ENCODE measurements at regions not wholly inside any gene's neighbourhood (a gene's known extent, or its start where the extent isn't known, plus 50 kb on each side); places are given as distances from the start of the nearest gene placed in this dataset.

DNA sequence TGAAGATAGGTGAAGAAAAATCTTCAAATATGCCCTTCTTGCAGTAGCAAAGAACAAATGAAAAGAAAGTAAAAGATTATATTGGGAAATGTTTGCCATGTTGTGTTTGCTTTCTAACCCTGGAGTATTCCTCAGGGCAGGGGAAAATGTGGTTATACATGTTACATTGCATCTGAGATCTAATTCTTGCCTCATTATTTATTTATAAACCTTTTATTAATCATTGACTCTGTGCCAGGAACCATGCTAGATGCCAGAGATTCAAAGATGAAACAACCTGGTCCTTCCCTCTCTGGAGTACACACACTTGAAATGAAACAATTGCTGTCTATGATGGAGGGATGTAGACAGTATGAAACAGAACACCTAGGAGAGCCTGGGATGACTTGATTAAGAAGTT, 128.1 kb upstream of the HMGA2 start:
- Mint-ChIP-seq H3K27ac (no peak overlapping the region), H3K4me3 (no peak overlapping the region), H3K4me1 (ENCODE audit: low read depth) (no peaks in the 10 kb centered on the region), H3K9me3 (no peaks in the 10 kb centered on the region), H3K27me3 (ENCODE audit: low read depth) (peaks cover 12% of the 10 kb centered on the region), H3K36me3 (ENCODE audit: insufficient read depth in 2 of 2) (no peaks in the 10 kb centered on the region)
- DNase-seq (no peak), ATAC-seq (replicated peaks in 1 of 2) (no peak)

DNA sequence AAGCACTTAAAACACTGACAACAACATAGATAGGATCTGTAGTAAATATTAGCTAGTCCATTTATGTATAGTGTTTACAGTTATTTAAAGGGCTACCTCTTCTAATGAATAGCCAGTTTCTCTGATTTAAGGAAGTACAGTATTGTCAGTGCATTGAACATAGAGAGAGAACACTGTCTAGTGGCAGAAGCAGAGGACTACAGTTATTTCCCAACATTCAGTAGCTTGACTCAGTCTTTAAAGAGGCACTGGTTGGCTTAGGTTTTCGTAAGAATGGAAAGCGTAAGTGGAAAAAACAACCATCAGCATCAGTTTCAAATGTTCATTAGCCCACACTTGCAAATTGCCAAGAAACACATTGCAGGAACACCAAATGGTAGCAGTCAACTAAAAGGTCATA, 125.0 kb upstream of the HMGA2 start:
- H3K36me3 Mint-ChIP-seq (ENCODE audit: insufficient read depth in 2 of 2): peaks cover 0 to 2% of the 10 kb centered on the region in 2 donors

DNA sequence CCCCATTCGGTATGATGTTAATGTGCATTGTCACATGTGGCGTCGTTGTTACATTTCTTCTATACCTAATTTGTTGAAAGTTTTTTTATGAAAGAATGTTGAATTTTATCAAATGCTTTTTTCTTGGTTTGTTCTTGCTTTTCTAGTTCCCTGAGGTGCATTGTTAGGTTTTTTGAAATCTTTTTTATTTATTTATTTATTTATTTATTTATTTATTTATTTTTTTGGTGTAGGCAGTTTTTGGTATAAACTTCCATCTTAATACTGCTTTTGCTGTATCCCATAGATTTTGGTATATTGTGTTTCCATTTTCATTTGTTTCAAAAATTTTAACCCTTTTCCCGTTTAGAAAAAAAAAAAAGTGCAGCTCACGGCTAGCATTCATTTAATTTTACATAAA, 121.1 kb upstream of the HMGA2 start:
- DNase-seq (no peak), ATAC-seq (replicated peaks in 1 of 2) (no peak)
- H3K4me1 Mint-ChIP-seq (ENCODE audit: low read depth): no peaks in the 10 kb centered on the region
- peaks cover 6% of the 10 kb centered on the region for H3K27me3 Mint-ChIP-seq (ENCODE audit: low read depth)
- no peak overlapping the region for H3K4me3 Mint-ChIP-seq
- H3K9me3 Mint-ChIP-seq: peaks cover 16 to 22% of the 10 kb centered on the region in 2 donors
- H3K36me3 Mint-ChIP-seq (ENCODE audit: insufficient read depth in 2 of 2): peaks cover 1 to 12% of the 10 kb centered on the region in 2 donors
- H3K27ac Mint-ChIP-seq: no peak overlapping the region

More for the DNA sequence above, 125.0 kb upstream of the HMGA2 start:
- Mint-ChIP-seq H3K4me1 (ENCODE audit: low read depth) (no peaks in the 10 kb centered on the region), H3K9me3 (peaks cover 0 to 2% of the 10 kb centered on the region in 2 donors), H3K4me3 (no peak overlapping the region), H3K27me3 (ENCODE audit: low read depth) (peaks cover 6% of the 10 kb centered on the region), H3K27ac (no peak overlapping the region)
- ATAC-seq (replicated peaks in 1 of 2) (no peak), DNase-seq (no peak)

DNA sequence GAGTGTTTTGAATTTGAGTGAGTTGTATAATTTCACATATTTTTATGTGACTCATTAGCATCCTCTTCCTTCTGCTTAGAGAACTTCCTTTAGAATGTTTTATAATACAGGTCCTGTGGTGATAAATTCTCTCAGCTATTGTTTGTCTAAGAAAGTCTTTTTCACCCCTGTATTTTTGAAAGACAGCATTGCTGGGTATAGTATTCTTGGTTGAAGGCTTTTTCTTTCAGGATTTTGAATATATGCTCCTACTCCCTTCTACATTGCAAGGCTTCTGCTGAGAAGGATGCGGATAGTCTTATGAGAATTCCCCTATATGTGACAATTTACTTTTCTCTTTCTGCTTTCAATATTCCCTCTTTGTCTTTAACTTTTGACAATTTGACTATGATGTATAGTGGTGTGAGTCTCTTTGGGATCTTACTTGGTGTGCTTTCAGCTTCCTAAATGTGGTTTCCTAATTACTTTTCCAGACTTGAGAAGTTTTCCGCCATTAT, 118.9 kb upstream of the HMGA2 start:
- Mint-ChIP-seq H3K27me3 (ENCODE audit: low read depth) (peaks cover 11% of the 10 kb centered on the region), H3K4me1 (ENCODE audit: low read depth) (no peaks in the 10 kb centered on the region), H3K9me3 (peaks cover 16 to 22% of the 10 kb centered on the region in 2 donors), H3K27ac (no peak overlapping the region), H3K4me3 (no peak overlapping the region), H3K36me3 (ENCODE audit: insufficient read depth in 2 of 2) (peaks cover 1 to 12% of the 10 kb centered on the region in 2 donors)
- ATAC-seq (replicated peaks in 1 of 2) (no peak), DNase-seq (no peak)

DNA sequence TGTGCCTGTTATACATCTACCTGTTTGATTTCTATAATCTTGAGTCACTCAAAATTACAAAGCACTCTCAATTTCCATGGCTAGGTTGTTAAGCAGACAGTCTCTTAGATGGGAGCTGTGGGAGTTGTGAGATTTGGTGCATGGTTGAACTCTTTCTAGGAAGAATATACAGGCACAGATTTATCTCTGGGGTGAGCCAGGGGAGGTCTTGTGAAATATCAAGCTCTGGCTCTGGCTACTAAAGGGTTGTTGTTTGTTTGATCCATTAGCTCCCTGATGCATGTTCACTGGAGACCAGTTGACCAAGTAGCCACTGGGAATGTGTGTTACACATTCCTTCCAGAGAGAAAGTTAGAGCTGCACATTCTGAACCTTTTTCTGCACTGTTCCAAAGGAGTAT, 117.2 kb upstream of the HMGA2 start:
- H3K4me3 Mint-ChIP-seq: no peak overlapping the region

DNA sequence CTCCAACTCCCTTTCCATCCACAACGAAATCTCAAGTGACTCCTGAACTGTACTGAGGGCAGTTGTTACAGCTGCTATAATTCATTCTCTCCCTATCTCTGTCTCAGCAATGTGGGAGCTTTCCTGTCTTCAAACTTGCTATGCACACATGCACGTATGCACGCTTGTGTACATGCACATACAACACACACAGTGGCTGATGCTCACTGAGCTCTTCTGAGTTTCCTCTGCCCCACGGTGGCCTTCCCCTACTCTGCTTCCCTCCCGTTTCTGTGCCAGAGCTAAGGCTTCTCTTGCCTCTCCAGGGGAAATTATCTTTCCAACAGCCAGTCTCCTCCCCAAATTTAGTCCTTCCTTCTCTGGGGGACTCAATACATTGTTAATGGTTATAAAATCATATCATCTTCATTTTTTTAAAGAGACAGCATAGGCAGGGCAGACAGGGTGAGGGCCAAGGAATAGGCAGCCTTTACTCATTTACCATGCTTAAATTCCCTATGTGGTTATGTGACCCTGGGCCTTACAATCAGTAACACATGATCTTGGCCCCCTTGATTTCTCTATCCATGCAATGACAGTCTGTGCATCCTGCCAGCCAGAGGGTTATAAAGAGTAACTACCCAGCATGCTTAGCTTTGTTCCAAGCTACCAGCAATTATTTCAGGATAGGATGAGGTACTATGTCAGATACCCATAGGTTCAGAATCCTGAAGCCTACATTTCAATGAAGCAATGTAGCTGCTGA, 111.9 kb upstream of the HMGA2 start:
- Mint-ChIP-seq H3K27me3 (ENCODE audit: low read depth) (peaks cover 17% of the 10 kb centered on the region), H3K4me1 (ENCODE audit: low read depth) (no peaks in the 10 kb centered on the region), H3K36me3 (ENCODE audit: insufficient read depth in 2 of 2) (peaks cover 0 to under 1% of the 10 kb centered on the region in 2 donors), H3K4me3 (no peak overlapping the region), H3K9me3 (peaks cover 0 to 1% of the 10 kb centered on the region in 2 donors), H3K27ac (no peak overlapping the region)
- ATAC-seq (replicated peaks in 1 of 2) (no peak), DNase-seq (no peak)

More for the DNA sequence above, 117.2 kb upstream of the HMGA2 start:
- Mint-ChIP-seq H3K9me3 (peaks cover 16 to 22% of the 10 kb centered on the region in 2 donors), H3K27ac (no peak overlapping the region), H3K36me3 (ENCODE audit: insufficient read depth in 2 of 2) (peaks cover 1 to 12% of the 10 kb centered on the region in 2 donors), H3K27me3 (ENCODE audit: low read depth) (peaks cover 17% of the 10 kb centered on the region), H3K4me1 (ENCODE audit: low read depth) (no peaks in the 10 kb centered on the region)
- DNase-seq (no peak), ATAC-seq (replicated peaks in 1 of 2) (no peak)

DNA sequence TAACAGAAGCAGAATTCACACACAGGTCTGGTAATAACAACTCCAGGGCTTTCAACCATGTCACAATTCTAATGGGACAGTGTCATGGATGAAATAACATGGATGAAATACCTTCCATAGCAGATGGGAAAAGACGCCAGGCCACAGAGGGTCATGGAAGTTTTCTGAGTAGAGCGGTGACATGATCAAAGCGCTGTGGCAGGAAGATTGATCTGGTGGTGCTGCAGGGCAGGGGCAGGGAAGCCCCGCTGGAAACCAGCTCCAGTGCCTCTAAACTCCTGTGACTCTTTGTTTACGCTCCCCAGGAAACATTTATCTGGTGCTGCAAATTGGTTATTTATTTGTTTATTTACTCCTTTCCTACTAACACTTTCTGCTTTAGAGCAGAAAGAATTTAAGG, 108.3 kb upstream of the HMGA2 start:
- no peak for DNase-seq
- no peaks in the 10 kb centered on the region for H3K36me3 Mint-ChIP-seq (ENCODE audit: insufficient read depth in 2 of 2)
- H3K27ac Mint-ChIP-seq: no peak overlapping the region
- H3K9me3 Mint-ChIP-seq: no peaks in the 10 kb centered on the region
- peaks cover 28% of the 10 kb centered on the region for H3K27me3 Mint-ChIP-seq (ENCODE audit: low read depth)
- H3K4me3 Mint-ChIP-seq: no peak overlapping the region
- no peak for ATAC-seq (replicated peaks in 1 of 2)
- H3K4me1 Mint-ChIP-seq (ENCODE audit: low read depth): no peaks in the 10 kb centered on the region

DNA sequence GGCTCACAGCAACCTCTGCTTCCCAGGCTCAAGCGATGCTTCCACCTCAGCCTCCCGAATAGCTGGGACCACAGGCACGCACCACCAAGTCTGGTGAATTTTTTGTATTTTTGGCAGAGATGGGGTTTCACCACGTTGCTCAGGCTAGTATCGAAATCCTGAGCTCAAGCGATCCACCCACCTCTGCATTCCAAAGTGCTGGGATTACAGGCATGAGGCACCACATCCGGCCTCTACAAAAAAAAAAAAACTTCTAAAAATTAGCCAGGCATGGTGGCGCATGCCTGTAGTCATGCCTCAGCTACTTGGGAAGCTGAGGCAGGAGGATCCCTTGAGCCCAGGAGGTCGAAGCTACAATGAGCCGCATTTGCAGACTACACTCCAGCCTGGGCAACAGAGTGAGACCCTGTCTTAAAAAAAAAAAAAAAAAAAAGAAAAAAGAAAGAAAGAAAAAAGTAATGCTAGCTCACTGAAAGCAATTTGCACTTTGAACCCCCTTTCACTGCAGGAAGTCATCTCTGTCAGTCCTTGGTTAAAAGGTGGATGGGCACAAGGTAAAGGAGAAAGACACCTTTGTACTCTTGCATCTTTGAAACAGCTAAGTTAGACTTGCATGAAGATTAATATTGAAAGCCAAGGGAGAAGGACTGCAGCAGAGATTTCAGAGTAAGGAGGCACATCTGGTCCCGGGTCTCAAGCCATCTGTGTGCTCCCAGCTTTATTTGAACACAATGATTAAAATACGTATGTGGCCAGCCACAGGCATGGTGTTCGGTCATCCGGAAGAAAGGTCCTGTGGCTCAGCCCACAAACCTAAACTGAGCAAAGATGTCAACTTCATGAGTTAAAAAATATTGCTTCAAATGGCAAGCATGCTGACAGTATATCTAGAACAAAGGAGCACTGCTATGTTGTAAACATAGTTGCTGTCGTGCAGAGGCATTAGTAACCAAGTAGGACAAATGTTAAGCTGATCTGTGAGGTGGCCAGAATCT, 103.8 kb upstream of the HMGA2 start:
- H3K27ac Mint-ChIP-seq: no peak overlapping the region

DNA sequence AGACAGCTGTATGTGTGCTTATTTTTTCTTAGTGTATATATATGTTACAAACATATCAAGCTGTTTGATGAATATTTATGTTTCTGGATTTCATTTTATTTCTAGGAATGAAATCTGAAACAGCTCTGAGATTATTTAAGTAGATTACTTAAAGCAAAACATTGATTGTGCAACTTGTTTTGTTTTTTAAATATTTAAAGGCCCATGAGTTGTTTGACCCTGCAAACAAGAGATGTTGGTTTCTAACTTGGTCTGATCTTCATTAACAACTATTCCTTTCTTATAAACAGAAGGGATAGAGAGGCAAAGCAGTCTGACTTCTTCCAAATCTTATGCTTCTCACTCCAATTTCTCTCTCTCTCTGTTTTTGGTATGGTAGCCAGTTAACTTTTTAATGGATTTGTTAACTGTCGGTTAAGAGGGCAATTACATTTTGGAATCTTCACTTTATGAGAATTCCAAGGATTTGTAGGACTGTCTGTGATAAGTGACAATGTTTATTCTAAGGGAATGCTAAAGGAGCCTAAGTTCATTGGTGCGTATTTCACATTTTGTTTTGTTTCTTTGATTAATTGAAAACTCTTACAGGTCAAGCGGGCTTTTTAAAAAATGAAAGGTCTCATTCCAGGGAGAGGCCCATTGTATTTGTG, 102.6 kb upstream of the HMGA2 start:
- no peaks in the 10 kb centered on the region for H3K4me1 Mint-ChIP-seq (ENCODE audit: low read depth)
- no peak overlapping the region for H3K4me3 Mint-ChIP-seq
- DNase-seq (no peak), ATAC-seq (replicated peaks in 1 of 2) (no peak)
- H3K27ac Mint-ChIP-seq: no peak overlapping the region
- H3K9me3 Mint-ChIP-seq: no peaks in the 10 kb centered on the region
- H3K36me3 Mint-ChIP-seq (ENCODE audit: insufficient read depth in 2 of 2): no peaks in the 10 kb centered on the region
- peaks cover 44% of the 10 kb centered on the region for H3K27me3 Mint-ChIP-seq (ENCODE audit: low read depth)

More for the DNA sequence above, 103.8 kb upstream of the HMGA2 start:
- Mint-ChIP-seq H3K27me3 (ENCODE audit: low read depth) (peaks cover 36% of the 10 kb centered on the region), H3K36me3 (ENCODE audit: insufficient read depth in 2 of 2) (no peaks in the 10 kb centered on the region), H3K4me3 (no peak overlapping the region), H3K4me1 (ENCODE audit: low read depth) (no peaks in the 10 kb centered on the region), H3K9me3 (no peaks in the 10 kb centered on the region)
- DNase-seq (no peak), ATAC-seq (replicated peaks in 1 of 2) (no peak)

DNA sequence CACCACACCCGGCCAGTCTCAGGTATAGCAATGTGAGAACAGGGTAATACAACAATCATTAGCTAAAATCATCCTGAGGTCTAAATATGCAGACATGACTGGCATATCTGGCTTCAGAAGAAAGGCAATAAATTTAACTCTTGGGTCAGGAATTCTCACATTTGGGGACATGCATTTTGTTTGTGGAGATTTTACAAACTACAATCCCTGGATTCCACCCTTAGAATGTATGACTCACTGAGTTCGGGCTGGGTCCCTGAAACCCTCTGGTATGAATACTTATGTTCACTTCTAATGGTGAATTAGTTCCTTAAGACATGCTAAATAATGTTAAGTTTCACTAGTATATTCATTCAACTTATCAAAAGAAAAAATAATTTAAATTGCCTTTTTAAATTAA, 98.9 kb upstream of the HMGA2 start:
- Mint-ChIP-seq H3K4me3 (no peak overlapping the region), H3K36me3 (ENCODE audit: insufficient read depth in 2 of 2) (peaks cover 0 to 3% of the 10 kb centered on the region in 2 donors), H3K27me3 (ENCODE audit: low read depth) (peaks cover 54% of the 10 kb centered on the region), H3K27ac (no peak overlapping the region), H3K9me3 (no peaks in the 10 kb centered on the region), H3K4me1 (ENCODE audit: low read depth) (peaks cover 4% of the 10 kb centered on the region)
- no peak for DNase-seq
- no peak for ATAC-seq (replicated peaks in 1 of 2)

DNA sequence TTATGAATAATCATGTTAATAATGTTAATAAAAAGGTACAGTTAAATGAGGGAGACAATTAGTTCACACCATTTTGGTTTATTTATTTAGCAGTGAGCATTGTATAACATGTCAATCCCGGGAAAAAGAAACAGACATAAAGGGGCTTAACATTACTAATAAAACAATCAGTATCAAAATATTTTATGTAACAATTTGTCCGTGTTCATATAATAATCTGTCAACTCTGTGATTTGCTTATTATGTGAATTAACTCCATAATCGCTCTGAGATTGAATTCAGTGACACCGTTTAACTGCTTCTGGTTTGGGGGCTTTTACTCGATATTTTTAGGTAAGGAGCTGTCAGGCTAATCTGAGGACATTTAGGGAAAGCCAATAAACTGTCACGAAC, 95.8 kb upstream of the HMGA2 start:
- H3K4me3 Mint-ChIP-seq: peak overlapping the region; percentile 31 to 65
- H3K27ac Mint-ChIP-seq: no peak overlapping the region
- H3K4me1 Mint-ChIP-seq (ENCODE audit: low read depth): peaks cover 4% of the 10 kb centered on the region
- DNase-seq (no peak), ATAC-seq (replicated peaks in 1 of 2) (no peak)
- peaks cover 0 to 4% of the 10 kb centered on the region in 2 donors for H3K36me3 Mint-ChIP-seq (ENCODE audit: insufficient read depth in 2 of 2)
- peaks cover 68% of the 10 kb centered on the region for H3K27me3 Mint-ChIP-seq (ENCODE audit: low read depth)
- H3K9me3 Mint-ChIP-seq: no peaks in the 10 kb centered on the region

DNA sequence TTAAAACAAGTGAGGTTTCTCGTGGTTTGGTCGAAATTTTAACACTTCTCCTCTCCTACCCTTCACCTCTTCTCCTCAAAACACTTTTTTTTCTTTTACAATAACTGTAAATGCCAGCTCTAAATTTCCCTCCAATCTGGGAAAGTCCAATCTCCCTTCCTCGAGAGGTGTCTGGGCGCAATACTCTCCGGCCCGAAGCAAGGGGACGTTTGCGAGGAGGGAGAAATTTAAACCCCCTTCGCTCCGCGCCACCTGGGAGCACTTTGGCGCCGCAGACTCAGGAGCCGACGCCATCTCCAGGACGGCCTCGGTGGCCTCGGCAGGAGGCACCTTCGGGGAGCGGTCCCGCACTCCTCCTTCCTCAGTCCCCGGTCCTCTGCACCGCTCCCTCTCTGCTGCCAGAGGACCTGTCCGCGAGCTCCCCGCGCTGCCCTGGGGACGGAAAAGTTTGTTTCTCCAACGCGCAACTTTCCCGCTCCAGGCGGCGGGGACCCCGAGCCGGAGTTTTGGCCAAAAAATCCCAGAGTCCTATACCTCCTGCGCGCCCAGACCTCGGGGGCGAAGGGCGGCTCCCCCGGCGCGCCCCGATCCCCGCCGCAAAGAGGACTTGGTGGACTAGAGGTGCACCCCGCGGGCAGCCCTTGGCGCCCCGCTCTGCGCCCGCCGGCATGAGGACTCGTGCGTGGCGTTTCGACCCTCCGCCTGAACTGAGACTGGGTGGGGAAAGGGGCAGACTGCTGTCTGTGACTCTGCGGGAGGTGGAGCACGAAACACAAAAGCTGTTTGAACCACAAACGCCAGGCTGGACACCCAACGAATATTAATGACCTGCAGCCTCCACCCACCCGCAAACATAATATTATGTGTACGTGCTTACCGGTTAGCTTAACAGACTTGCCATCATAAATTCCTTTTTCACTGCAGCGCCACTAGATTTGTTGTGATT, 95.2 kb upstream of the HMGA2 start:
- ATAC-seq (replicated peaks in 1 of 2) (peak in 1 of 2 donors; percentile 45), DNase-seq (no peak)
- no peak overlapping the region for H3K27ac Mint-ChIP-seq
- H3K27me3 Mint-ChIP-seq (ENCODE audit: low read depth): peaks cover 68% of the 10 kb centered on the region
- H3K36me3 Mint-ChIP-seq (ENCODE audit: insufficient read depth in 2 of 2): peaks cover 0 to 4% of the 10 kb centered on the region in 2 donors
- H3K9me3 Mint-ChIP-seq: no peaks in the 10 kb centered on the region
- peaks cover 4% of the 10 kb centered on the region for H3K4me1 Mint-ChIP-seq (ENCODE audit: low read depth)
- peak overlapping the region; percentile 31 to 65 for H3K4me3 Mint-ChIP-seq
